ENCODE measurements at regions not wholly inside any gene's neighbourhood (a gene's known extent, or its start where the extent isn't known, plus 50 kb on each side); places are given as distances from the start of the nearest gene placed in this dataset.
"Not testable (repeated sequence)": the region's sequence is repeated elsewhere in the genome, so short reads cannot be mapped to it uniquely, and the experiment has no call there.

DNA sequence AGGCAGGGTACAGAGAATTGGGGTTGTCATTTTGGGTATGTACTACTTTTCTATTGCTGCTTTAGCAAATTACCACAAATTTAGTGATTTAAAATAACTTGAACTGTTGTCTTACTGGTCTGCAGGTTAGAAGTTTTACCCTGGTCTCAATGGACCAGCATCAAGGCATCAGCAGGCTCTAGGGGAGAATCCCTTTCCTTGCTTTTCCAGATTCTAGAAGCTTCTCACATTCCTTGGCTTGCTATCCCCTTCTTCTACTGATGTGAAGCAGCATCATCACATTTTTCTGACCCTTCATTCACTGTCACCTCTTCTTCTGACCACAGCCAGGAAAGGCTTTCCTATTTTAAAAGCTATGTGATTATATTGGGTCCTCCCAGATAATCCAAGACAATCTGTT is 237.8 kb upstream of the RBMS1 start:
- DNase-seq (ENCODE audit: low spot score): no peak

- DNase-seq (ENCODE audit: low spot score): no peak
Measured at GRCh38 chr2:160731856-160732255, 238.2 kb upstream of the RBMS1 start.

DNA sequence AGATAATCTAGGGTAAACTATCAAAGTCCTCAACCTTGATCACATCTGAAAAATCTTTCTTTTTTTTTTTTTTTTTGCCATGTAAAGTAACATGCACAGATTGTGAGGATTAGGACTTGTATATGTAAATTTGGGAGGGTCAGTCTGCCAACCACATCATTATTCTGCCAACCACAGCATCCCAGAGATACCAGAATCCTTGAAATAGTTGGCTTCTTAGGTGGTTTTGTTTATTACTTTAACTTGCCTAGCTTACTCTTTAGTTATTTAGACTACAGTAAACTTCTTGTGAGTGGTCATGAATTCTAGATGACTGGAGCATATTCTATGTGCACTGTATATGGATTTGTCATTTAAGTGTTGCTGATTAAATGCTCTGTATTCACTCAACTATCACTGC is 242.1 kb upstream of the RBMS1 start:
- no peak for DNase-seq (ENCODE audit: low spot score)

DNA sequence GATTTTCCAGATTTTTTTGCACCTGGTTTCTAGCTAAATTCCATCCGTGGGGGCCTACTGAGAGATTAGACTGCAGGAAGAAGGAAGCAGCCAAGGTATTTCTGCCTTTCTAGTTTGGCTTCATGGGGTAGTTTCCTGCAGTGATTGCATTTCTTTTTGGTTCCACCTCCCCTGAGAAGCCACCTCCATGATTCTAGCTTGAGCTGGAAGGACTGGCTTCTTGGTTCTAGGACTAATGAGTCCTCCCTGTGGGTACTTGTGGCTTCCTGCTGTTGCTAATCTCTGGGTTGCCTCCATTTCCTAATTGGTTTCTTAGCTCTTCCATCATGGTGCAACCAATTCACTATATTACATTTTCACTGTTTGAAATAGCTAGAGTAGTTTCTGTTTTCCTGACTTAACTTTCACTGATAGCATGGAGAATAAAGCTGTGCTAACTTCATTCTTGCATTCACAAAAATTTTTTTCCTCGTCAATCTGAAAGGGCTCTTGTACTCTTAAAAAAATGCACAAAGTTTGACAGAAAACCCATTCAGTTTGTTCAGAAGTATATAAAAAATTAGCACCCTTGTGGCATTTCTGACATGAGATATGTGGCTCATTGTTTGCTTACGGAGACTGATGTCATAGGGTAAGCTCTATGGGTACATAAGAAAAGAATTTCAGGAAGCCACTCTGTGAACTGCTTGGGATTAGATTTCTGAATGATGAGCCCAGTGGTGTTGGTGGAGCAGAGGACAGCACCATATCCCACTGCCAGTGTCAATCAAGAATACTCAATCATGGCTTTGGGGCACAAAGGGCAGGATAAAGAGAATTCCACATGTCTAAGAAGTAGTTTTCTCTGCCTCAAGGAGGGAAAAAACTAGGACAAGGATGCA is 242.8 kb upstream of the RBMS1 start:
- DNase-seq (ENCODE audit: low spot score): no peak

DNA sequence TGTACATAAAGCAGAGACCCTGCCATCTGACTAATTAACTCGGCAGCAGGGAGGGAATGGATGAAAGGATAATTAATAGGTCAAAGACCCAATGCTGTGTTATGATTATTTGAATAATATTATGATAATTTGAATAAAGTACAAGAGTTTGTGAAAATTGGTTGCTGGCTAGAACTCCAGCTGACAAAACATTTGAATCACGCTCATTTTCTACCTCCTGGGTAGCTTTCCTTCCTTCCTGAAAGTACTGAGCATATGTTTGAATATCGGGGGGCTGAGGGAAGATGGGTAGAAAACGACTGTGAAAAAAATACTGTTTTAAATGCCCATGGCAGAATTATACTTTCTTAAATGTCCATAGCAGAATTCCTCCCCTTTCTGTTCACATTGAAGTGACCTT is 243.6 kb upstream of the RBMS1 start:
- DNase-seq (ENCODE audit: low spot score): no peak

- no peak for DNase-seq (ENCODE audit: low spot score)
Measured at GRCh38 chr2:160741271-160741670, 247.7 kb upstream of the RBMS1 start.

DNA sequence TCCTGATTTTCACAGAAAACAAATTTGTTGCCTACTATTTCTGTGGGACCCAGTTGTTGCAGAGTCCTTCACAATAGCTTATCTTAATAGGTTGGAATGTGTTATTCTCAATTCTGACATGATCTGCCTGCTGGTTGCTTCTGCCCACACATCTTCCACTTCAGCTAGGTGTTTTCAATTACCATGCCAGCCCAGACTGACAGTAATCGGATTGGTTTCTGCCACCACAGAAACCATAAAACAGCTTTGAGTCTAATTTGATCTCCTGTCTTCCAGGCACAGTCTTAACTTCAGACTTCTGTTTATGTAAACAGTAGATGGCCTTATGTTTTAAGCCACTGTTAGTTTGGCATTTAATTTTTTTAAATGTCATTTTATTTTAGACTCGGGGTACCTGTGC is 248.2 kb upstream of the RBMS1 start:
- no peak for DNase-seq (ENCODE audit: low spot score)

DNA sequence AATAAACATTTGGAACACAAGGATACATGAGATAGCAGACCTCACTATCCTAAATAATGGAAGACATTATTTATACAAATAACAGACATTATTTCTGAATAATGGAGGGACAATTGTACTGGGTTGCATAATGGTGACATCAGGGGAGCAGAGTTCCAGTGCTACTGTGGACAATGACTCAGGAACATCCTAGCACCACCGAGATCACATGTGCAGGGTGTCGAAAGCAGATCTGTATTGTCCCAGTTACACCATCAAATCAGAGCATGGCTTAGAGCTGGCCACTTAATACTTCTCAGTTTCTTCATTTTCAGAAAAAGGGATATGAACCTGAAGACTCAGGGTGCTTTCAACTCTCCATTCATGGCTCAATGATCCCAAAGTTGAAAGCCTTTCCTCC is 249.1 kb upstream of the RBMS1 start:
- DNase-seq (ENCODE audit: low spot score): no peak

DNA sequence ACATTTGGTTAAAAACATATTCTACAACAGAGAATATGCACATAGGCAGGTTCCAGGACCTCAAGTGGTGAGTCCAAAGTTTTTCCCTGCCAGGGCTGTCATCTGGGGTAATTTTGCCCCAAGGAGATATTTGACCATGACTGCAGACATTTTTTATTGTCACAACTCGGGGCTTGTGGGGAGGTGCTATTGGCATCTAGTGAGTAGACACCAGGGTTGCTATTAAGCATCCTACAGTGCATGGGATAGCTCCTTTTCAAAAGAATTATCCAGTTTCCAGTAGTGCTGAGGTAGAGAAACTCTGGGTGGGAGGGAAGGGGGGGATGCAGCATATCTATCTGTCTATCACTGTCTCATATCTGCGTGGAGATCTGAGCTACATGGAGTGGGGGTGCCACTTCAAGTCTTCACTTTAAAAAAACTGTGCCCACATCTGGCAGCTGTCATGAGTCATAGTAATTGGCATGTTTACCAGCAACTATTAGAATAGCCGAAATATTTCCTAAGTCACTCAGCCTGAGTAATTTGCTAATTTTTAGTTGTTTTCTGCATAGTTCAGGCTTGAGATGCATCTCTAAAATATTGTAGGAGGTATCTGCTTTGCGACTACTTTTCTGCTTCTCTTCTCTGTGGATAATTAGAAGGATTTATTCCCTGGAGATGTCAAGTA is 254.0 kb upstream of the RBMS1 start:
- DNase-seq (ENCODE audit: low spot score): peak; percentile 30

GRCh38 chr2:160751021-160751420 is 257.4 kb upstream of the RBMS1 start:
- no peak for DNase-seq (ENCODE audit: low spot score)

DNA sequence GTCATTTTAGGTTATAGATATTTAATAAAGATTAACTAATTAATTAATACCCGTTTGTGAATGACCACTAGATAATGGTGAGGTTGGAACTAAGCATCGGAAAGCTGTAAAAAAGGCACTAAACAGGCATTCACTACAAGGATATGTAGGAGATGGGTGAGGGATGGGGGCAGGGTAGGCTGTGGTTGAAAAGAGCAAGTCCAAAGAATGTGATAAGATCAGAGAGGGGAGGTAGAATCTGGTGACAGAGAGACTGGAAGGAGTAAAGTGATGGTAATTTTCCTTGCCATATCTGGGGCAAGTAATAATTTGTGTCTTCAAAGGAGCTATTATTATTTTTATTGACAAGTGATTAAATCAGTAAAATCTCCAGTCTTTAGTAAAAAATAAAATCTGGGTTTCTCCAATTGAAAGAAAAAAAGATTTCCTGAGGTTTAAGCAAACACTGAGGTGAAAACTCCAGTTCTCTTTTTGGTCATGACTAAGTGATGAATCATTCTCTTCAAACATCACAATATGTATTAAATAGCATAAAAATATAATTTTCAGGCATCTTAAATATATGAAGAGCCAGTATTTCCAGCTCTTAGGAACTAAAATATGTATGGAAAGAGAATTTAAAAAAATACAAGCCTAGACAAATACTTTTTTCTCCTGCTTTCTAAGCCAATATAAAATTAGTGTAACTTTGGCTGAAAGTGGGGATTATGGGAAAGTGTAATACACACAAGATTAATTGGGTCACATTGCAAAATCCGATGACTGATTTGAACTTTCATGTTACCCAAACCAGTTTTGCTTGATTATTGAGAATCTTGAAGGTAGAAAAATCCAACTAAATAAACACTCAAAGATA is 259.1 kb upstream of the RBMS1 start:
- DNase-seq (ENCODE audit: low spot score): peak; percentile 22

DNA sequence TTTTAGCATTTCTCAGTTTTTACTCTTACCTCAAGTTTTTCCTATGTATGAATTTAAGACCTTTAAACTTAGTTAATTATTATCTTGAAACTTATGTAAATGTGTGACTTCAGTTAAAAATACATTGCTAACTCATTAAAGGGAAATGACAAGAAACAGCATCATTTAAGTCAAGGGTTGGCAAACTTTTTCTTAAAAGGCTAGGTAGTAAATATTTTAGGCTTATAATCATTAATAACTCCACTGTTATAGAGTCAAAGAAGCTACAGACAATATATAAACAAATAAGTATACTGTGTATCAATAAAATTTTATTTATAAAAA is 259.7 kb upstream of the RBMS1 start:
- DNase-seq (ENCODE audit: low spot score): no peak

DNA sequence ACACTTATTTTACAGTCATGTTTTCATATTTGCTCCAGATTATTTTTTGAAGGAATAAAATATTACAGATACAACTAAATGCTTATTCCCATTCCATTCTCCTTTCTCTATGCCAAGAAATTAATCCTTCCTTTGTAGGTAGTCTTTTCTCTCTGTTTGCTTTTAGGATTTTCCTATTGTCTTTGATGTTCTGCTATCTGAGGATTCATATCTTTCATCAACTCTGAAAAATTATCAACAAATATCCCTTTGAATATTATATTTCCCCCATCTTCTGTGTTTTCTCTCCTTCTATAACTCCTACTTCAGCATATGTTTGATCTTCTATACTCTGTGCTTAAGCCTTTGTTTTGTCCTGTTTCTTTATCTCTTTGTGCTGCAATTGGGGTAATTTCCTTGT is 260.4 kb upstream of the RBMS1 start:
- DNase-seq (ENCODE audit: low spot score): no peak

DNA sequence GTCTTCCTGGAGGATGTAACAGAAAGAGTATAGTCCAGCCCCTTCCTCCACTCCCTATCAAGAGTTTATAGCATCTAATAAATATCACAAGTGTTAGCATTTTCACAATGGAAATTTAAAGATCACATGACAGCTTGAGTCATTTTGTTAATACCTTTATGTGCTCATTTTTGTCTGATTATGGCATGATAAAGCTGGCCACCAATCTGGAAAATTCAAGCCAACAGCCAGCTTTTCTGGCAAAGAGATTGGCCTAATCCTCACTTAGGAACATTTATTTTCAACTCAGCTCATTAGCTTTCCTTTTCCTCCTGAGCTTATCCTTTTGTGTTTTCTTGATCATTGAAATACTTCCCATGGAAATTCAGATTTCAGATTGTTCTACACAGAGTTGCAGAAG is 262.9 kb upstream of the RBMS1 start:
- no peak for DNase-seq (ENCODE audit: low spot score)

DNA sequence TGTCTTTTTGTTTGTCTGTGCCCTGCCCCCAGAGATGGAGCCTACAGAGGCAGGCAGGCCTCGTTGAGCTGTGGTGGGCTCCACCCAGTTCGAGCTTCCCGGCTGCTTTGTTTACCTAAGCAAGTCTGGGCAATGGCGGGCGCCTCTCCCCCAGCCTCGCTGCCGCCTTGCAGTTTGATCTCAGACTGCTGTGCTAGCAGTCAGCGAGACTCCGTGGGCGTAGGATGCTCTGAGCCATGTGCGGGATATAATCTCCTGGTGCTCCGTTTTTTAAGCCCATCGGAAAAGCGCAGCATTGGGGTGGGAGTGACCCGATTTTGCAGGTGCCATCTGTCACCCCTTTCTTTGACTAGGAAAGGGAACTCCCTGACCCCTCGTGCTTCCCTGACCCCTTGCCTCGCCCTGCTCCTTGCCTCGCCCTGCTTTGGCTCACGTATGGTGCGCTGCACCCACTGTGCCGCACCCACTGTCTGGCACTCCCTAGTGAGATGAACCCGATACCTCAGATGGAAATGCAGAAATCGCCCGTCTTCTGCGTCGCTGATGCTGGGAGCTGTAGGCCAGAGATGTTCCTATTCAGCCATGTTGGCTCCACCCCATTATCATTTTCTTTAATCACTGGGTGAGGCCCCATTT is 269.0 kb upstream of the RBMS1 start:
- DNase-seq (ENCODE audit: low spot score): not testable (repeated sequence)

DNA sequence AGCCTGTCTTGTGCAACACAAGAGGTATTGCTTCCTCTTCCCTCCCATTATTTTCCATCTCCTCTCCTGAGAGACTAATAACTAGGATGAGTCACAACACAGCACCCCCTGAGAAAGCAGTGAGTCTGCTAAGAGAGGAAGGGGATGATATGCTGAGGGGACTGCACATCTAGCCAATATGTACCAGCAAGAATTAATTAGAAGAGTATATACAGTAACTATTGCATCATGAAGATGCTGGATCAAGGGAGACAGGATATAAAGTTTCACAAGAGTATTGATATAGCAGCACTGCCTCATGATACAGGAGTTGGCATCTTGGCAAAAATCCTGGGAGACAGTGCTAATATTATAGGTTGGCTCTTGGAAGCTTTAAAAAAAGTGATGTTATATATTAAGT is 289.9 kb upstream of the RBMS1 start:
- DNase-seq (ENCODE audit: low spot score): no peak

DNA sequence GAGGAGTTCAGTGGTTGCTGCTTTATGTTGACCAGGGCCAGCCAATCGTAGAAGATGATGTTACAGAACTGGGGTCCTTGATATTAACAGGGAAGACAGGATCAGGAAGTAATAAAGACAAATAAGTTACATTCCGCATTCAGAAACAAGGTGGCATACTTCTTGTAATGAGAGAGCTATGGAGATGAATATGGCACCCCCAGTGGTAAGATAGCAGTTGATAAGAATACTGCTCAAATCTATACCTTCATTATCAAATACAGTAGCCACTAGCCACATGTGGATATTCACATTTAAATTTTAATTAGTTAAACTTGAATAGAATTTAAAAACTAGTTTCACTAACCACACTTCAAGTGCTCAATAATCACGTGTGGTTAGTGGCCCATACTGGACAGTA is 290.4 kb upstream of the RBMS1 start:
- no peak for DNase-seq (ENCODE audit: low spot score)

DNA sequence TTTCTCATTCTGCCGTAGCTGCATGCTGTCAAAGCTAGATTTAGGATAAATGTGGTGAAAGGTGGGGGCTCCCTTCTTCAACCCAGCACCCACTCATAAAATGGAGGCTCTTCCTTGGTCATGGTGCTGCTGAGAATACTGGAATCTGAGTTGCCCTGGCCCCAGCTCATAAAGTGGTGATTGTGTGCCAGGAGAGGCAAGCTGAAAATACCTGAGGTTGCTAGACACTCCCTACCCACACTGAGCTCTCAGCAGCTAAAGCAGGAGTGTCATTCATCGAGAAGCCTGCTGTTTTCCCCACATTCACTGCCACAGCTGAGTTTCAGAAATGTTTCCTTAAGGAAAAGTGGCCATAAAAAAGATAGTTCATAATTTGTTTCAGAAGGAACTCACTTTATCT is 297.1 kb upstream of the RBMS1 start:
- no peak for DNase-seq (ENCODE audit: low spot score)

DNA sequence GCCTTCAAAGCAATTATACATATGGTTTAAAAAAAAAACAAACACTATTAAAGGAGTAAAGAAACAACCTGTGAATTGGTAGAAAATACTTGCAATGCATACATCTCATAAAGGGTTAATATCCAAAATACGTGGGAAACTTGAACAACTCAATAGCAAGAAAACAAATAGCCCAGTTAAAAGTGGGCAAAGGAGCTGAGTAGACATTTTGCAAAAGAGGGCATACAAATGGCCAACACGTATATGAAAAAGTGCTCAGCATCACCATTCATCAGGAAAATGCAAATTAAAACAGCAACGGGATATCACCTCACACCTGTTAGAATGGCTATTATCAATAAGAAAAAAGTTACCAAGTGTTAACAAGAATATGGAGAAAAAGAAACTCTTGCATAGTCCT is 298.3 kb upstream of the RBMS1 start:
- DNase-seq (ENCODE audit: low spot score): no peak

GRCh38 chr2:160792837-160793236 is 299.2 kb upstream of the RBMS1 start:
- DNase-seq (ENCODE audit: low spot score): no peak

GRCh38 chr2:160794926-160795325 is 301.3 kb upstream of the RBMS1 start:
- DNase-seq (ENCODE audit: low spot score): no peak

DNA sequence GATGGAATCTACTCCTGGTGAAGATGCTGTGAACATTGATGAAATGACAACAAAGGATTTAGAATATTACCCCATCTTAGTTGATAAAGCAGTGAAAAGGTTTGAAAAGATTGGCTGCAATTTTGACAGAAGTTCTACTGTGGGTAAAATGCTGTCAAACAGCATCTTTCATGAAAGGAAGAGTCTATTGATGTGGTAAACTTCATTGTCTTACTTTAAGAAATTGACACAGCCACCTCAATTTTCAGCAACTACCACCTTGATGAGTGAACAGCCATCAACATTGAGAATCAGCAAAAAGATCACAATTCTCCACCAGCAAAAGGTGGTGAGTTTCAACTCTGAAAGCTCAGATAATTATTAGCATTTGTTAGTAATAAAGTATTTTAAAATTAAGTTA is 310.3 kb upstream of the RBMS1 start:
- DNase-seq (ENCODE audit: low spot score): no peak
